HG03442 (cell line): ENCODE measurements at regions not wholly inside any gene's neighbourhood (a gene's known extent, or its start where the extent isn't known, plus 50 kb on each side); places are given as distances from the start of the nearest gene placed in this dataset.
"Not testable (repeated sequence)": the region's sequence is repeated elsewhere in the genome, so short reads cannot be mapped to it uniquely, and the experiment has no call there.

ENCODE experiments used
- ATAC-seq: cut with Tn5 transposase; IDR thresholded peaks from one replicate; pipeline ENCODE4 v1.9.1; 2021; ENCODE audit warnings: mild to moderate bottlenecking, moderate library complexity; ENCODE audit not compliant: unreplicated experiment

DNA sequence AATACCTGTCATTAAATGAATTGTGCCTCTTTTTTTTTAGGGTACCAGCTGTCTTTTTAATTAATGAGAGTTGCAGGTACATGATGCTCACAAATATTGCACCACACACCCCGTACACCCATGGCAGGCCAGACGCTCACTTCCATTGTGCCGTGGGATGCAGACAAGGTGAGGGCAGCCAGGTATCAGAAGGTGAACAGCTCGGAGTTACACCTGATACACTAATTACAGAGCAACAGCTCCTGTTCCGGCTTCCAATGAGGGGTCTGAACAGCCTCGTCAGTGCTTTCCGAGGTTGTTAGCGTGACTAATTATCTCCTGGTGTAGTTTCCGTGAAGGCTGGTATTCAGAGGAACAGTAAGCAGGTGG lies 442.8 kb downstream of the ZNF516 start:
- ATAC-seq: no peak

DNA sequence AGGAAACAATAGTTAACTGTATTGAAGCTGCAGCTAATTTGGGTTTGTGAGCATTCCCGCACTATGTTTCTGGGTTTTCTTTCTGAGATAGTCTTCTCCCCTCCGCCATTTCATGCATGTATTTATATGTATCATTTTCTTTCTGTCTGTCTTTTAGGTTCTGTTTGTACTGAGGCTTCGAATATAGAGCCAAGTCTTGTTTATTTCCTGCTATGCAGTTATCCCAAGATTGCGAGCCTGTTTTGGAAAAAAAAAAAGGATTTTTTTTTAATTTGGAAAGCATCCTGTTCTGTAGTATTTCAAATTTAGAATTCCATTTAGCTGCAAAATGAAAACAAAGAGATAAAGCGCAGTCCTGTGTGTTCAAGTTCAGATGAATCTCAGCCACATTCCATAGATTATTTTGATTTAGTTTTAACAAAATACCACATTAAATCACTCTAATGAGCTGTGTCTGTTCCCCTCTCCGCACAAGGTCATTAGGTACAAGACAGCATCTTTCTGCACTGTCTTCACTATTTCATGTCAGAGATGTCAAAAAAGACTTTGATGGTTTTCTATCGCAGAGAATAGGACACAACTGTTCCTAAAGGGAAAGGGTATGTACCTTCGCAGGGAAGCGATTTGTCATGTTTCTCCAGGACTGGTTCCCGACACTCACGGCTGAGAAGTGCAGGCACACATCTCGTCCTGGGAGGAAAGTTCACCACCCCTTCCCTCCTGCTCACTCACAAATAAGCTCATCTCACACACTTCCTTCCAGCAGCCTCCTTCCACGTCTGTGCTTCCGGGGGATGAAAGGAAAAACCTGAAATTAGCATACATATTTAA lies 443.4 kb downstream of the ZNF516 start:
- ATAC-seq: no peak

DNA sequence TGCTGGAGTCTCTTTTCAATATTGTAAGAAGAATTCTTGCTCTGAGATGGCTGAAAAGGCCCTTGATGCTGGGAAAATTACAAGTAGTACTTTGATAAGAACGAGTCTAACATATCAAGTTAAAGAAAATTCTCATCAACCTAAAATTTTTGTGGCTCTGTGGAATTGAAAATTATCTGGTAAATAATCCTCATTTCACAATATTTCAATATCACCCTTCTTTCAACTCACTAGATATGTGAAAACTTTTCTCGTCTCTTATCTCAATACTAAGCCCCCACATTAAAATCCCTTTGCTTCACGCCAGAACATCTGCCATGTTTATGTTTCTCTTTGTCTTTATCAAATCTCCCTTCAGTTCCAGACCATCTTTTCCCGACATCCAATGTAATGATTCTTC lies 448.8 kb downstream of the ZNF516 start:
- ATAC-seq: no peak

DNA sequence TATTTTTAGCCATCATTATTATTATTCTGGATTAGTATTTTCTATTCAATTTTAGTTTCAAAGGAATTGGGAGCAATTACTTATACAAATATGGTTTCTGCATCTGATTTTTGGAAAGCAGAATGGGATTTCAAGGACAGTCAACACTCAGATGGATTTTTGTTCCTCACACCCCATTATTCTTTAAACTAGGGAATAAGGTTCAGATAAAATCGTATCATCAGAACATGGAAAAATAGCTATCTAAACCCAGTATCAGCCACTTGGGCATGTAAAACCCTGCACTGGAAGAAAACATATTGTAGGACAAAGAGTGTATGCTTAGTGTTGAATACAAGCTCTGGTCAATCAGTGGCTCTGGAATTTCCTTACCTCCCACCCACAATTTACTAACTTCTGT lies 452.5 kb downstream of the ZNF516 start:
- ATAC-seq: no peak

DNA sequence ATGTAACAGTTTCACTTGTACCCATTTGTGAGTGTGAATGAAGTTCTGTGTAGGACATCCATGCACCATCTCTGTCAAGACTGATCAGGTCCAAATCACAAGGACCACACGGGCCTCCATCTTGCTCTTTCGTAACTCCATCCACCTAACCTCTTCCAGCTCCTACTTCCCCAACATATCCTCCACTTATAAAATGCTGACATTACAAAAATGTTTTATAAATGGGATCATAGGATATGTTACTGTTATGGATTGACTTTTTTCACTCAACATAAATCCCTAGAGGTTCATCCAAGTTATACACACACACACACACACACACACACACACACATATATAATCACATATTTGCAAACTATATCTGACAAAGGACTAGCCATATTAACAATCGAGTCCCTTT lies 476.8 kb downstream of the ZNF516 start:
- no peak for ATAC-seq

DNA sequence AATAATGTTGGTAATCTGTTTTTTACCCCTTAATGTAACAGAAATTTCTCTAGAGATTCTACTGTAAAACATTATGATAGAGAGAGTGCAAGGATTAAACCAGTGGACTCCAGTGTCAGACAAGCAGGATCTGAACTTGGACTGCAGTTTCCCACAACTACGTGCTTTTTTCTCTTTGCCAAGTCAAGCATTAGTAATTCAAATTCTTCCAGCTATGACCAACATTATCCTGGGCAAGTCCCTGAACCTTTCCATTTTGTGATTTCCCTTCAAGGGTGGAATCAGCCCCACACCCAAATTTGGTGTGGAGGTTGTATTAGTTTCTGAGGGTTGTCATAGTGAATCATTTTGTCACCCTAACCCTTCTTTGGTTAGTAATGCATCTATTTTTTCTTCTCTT lies 482.0 kb downstream of the ZNF516 start:
- no peak for ATAC-seq

DNA sequence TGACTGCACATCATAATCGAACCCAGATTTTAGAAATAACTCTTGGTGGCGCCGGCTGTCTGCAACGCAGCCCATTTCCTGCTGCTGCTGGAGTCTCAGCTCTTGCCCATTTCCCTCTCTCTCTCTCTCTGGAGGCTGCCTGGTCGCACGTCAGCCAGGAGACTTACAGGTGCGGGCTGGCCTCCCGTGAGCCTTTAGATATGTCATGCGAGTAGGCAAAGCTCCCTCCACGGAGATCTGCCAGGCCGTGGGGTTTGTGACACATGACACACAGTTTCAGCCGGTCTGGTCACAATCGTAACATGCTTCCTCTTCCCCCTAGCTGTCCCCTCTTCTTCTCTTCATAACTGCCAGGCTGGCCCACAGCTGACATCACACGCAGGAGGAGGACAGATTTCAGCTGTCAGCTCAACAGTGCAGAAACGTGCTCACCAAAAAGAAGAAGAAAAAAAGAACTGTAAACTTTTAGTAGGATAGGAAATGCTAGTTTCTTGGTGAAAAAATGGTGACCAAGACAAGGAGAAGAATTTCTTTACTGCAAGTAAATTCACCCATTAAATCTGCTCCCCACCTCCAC lies 489.3 kb downstream of the ZNF516 start:
- no peak for ATAC-seq

DNA sequence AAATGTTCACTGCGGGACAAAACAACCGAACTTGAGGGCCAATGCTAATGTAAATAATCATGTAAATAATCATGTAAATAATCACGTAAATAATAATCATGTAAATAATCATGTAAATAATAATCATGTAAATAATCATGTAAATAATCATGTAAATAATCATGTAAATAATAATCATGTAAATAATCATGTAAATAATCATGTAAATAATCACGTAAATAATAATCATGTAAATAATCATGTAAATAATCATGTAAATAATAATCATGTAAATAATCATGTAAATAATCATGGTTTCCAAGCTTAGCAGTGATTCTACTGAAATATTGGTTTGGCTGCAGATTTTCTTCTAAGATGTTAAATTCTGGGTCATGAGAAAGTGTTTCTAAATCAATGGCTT lies 507.1 kb downstream of the ZNF516 start:
- not testable (repeated sequence) for ATAC-seq

DNA sequence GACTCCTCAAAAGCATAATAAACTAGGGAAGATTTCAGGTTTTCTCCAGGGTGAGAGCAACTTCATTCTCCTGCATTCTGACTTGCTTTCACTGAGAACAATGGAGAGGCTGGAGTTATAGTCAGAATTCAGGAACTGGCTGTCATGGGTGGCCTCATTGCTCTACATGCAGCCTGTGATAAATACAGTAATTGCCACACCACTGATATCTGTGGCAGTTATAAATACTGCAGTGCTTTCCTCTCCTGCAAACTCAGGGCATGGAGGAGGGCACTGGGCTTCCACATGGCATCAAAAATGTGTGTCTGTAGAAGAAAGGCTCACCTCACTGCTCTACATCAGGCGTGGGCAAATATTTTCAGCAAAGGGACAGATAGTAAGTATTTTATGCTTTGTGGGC lies 510.2 kb downstream of the ZNF516 start:
- ATAC-seq: no peak

DNA sequence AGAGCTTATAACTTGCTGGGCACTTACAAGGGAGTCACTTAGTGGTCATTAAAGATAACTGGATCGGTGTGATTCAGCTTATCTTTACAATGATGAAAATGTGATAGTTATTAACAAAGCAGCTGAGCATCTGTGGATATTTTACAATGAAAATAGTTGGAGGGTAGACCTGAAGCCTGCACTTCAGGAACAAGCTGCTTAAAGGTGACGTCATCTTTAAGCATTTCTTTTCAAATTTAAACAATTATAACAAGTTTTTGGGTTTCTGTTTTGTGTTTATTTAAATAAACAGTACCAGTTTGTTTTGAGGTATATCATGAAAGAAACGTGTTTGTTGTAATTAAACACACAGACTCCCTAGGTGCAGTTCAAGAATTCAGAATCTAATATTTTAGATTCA lies 513.9 kb downstream of the ZNF516 start:
- ATAC-seq: no peak

DNA sequence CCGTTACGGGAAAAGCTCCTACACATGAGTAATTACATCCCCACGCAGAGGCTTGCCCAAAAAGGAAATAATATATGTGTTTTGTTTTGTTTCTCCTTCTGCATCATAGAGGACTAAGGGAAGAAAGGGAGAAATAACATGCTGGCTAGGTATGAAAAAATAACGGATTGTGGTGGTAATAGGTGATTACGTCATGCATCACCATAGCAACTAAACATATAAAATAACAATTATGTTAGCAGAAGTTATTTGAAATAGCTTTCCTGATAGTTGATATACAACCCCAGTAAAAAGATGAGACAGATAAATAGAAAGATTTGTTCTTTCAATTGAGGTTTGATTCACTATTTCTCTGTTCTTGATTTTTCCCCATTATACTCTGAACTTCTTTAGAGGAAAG lies 518.0 kb downstream of the ZNF516 start:
- no peak for ATAC-seq

DNA sequence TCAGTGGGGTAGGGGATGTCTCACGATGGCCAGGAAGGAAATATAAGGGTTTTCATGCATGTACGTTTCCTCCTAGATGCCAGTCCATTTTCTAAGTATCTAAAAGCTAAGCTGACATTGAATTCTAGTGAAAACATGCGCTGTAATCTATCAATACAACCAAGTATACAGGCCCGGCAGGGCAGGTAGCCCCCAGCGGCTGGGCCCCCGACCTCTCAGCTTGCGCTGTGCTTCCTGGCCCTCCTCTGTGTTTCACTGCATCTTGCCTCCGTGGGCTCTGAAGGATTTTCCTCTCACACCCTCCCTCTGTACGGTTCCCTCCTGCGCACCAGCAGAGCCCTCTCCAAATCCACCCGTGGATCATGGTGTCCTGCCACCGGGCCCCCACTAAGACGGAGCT lies 524.8 kb downstream of the ZNF516 start:
- no peak for ATAC-seq

DNA sequence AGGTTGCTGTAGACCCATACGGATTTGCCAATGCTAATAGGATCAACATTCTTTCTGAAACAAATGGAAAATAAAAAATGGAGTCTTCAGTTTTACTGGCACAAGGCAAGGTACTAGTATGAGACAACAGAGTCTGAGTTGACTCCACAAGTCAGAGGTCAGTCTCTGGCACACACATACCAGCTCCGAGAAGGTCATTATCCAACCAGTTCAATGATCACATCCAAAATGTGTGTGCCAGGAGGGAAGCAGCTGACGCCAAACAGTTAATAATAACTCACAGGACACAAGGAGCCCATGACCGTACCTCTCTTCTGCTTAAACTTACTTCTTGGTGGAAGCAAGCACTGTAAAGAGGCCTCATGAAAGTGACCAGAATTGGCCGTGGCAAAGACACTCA lies 528.6 kb downstream of the ZNF516 start:
- ATAC-seq: no peak

DNA sequence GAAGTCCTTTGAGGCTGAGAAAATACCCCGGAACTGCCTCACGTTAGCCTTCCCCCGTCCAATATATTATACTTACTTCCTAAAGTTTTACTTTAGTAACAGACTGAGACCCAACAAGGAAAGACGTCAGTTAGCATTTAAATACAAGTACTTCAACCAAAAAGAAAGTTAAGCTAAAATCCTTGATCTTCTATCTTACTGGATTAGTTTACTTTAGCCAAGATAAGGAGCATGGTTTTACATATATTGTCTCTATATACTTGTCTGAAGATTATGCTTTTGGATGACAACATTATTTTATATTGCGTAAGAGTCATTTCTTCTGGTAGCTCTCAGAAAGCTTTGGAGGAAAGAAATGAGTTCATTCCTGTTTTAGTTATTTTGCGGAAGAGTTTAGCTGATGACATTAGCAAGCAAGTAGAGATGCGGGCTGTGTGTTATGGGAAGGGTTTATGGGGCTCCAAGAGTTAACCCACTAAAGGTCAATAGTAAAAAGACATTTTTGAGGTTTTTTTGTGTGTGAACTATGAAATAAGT lies 532.9 kb downstream of the ZNF516 start:
- ATAC-seq: no peak

DNA sequence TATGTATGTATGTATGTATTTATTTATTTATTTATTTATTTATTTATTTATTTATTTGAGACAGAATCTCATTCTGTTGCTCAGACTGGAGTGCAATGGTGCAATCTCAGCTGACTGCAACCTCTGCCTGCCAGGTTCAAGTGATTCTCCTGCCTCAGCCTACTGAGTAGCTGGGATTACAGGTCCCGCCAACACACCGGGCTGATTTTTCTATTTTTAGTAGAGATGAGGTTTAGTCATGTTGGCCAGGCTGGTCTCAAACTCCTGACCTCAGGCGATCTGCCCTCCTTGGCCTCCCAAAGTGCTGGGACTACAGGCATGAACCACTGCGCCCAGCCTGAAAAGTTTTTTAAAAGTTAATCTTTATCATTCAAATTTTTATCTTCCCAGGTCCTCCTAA lies 532.9 kb upstream of the SMIM21 start:
- ATAC-seq: not testable (repeated sequence)

DNA sequence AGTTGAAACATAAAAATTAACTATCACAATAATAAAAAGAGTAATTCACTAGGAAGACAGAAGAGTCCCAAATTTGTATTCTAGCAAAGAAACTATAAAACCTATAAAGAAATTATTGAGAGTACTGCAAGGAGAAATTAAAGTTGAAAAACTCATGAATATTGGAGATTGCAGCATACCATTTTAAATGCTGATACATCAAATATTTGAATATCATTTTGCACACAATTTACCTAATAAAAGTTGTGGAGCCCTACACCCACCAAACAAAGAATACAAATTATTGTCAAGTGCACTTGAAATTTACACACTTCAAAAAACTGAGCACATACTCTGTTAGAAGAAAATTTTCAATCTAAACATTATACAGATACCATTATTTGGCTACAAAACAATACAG lies 531.6 kb upstream of the SMIM21 start:
- no peak for ATAC-seq

DNA sequence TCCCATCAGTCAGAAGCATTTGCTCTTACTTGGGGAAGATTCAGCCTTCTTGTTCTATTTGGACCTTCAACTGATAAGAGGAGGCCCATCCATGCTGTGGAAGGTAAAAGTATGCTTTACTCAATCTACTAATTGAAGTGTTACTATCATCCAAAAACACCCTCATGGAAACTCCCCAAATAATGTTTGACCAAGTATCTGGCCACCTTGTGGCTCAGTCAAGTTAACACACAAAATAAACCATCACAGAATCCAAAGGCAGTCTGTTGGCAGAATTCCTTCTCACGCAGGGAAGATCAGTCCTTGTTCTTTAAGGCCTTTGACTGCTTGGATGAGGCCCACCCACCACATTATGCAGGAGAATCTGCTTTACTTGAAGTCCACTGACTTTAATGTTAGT lies 531.2 kb upstream of the SMIM21 start:
- no peak for ATAC-seq

DNA sequence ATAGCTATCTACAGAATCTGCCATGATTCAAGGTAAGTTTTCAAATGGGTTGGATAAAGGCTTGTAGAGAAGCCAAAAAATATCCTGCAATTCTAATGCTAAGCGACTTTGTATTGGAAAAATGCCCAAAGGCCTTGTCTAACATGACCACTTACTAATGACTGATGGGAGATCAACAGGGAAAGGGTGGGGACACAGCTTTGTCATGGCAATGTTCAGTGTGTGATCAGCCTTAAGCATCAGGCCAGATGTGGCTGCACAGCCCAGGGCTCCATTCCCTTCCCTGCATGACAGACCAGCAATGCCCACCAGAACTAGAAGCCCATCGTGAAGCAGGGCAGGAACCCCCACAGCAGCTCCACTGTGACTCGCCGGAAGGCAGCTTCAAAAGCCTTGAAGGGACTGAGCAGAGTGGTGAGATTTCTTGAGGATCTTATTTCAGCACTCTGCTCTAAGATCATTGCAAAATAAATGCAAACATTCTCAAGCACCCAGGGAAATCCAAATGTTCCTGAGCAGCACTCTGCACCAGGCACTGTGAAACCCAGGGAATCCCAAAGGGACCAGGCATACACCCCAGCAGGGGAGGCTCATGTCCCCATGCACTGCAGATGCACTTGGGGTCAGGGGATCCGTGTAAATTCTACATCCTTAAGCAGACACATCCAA lies 517.9 kb upstream of the SMIM21 start:
- no peak for ATAC-seq

DNA sequence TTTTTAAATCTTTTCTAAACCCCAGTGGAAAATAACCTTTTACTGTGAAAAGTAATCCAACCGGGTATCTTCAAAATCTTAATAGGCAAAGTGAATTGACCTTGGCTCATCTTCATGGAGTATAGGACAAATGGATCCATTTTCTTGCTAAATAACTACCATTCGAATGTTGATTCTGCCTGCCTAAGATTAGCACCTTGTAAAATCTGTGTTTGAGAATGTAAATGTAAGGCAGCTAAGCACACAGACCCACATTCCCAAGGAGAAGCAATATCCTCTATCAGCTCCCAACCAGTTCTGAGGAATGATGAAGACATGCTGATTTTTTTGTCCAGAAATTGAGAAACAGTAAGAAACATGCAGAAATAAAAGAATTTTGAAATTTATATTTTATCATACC lies 509.8 kb upstream of the SMIM21 start:
- ATAC-seq: no peak

DNA sequence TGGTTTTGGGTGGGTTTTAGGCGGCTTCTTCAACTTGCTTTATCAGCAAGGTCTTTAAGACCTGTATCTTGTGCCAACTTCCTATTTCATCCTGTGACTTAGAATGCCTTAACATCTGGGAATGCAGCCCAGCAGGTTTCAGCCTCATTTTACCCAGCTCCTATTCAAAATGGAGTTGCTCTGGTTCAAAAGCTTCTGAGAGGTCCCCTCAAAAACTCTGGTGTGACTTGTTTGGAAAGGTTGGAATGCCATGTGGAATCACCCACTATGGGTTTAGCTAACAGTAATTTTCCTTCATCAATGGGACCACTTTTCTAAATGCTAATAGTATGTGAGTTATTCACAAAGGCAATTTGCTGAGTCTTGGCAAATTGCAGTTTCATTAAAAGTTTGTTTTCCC lies 509.4 kb upstream of the SMIM21 start:
- ATAC-seq: no peak

DNA sequence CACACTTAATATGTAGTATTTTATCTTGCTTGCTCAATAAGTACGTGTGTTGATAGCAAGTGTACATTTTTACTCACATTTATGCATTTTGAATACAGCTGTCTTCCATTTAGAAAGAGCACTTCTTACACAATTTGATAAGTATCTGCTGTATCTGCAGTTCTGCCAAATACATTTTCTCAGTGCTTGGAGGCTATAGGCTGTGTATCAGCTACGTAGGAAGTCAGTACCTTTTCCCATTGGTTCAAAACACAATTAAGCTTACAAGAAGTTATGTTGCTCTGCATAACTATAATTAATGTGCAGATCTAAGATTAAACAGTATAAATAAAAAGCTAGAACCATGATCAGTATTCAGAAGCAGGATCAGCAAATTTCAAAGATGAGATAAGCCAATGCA lies 503.6 kb upstream of the SMIM21 start:
- no peak for ATAC-seq

DNA sequence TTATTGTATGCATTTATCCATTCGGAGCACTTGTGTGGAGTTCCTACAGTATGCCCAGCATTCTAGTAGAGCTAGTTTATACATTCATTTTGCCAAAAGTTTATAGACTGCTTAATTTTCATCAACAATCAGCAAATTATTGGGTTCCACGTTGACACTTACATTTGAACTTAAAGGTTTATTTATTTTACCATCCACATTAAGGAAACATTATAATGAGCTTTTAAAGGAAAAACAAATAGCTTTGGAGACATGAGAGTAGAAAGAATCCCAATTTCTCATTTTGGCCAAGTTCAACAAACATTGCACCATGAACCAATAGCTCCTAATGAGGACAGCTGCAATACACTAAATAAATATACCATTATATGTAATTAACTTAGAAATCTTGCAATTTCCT lies 501.2 kb upstream of the SMIM21 start:
- no peak for ATAC-seq
